Stimulated activated CD4-positive, alpha-beta T cell treated with anti-CD3 and anti-CD28 coated beads, Interleukin-1b, Interleukin-23, amount 100 ng/mL, for 24 hours (primary cell): ENCODE measurements at regions not wholly inside any gene's neighbourhood (a gene's known extent, or its start where the extent isn't known, plus 50 kb on each side); places are given as distances from the start of the nearest gene placed in this dataset.
"Not testable (repeated sequence)": the region's sequence is repeated elsewhere in the genome, so short reads cannot be mapped to it uniquely, and the experiment has no call there.

Experiments used
- DNase-seq, 4 experiments: peaks; one replicate each; pipeline ENCODE4 v3.0.0-alpha.2; 2020; ENCODE audit warnings: low read depth in 4 of 4, low spot score in 1 of 4

GRCh38 chr16:85220125-85220839 is 108.0 kb upstream of the CIBAR2 start:
- DNase-seq, result no peak

GRCh38 chr16:85220964-85221731 is 108.9 kb upstream of the CIBAR2 start:
- DNase-seq, result no peak

- DNase-seq, result no peak
These were observed 109.5 kb upstream of the CIBAR2 start for GRCh38 chr16:85221771-85222154.

- DNase-seq, result no peak
These were observed 110.0 kb upstream of the CIBAR2 start for GRCh38 chr16:85222155-85222863.

GRCh38 chr16:85225257-85225656 is 113.0 kb upstream of the CIBAR2 start:
- no peak for DNase-seq

GRCh38 chr16:85225721-85226120 is 113.4 kb upstream of the CIBAR2 start:
- no peak for DNase-seq

- DNase-seq, result no peak
These were observed 115.0 kb upstream of the CIBAR2 start for GRCh38 chr16:85227084-85227945.

GRCh38 chr16:85227946-85228862 is 115.9 kb upstream of the CIBAR2 start:
- no peak for DNase-seq

GRCh38 chr16:85228970-85229430 is 116.7 kb upstream of the CIBAR2 start:
- DNase-seq, result no peak

- no peak for DNase-seq
These were observed 117.7 kb upstream of the CIBAR2 start for GRCh38 chr16:85229869-85230462.

GRCh38 chr16:85230764-85231383 is 118.6 kb upstream of the CIBAR2 start:
- not testable (repeated sequence) for DNase-seq

- no peak for DNase-seq
These were observed 119.7 kb upstream of the CIBAR2 start for GRCh38 chr16:85231959-85232358.

- no peak for DNase-seq
These were observed 120.3 kb upstream of the CIBAR2 start for GRCh38 chr16:85232369-85233142.

GRCh38 chr16:85233516-85233915 is 121.2 kb upstream of the CIBAR2 start:
- no peak for DNase-seq

GRCh38 chr16:85234310-85235204 is 122.3 kb upstream of the CIBAR2 start:
- DNase-seq, result no peak

- DNase-seq, result no peak
These were observed 123.9 kb upstream of the CIBAR2 start for GRCh38 chr16:85235991-85236817.

GRCh38 chr16:85236818-85237150 is 124.5 kb upstream of the CIBAR2 start:
- DNase-seq, result no peak
